ENCODE measurements at regions not wholly inside any gene's neighbourhood (a gene's known extent, or its start where the extent isn't known, plus 50 kb on each side); places are given as distances from the start of the nearest gene placed in this dataset.

DNA sequence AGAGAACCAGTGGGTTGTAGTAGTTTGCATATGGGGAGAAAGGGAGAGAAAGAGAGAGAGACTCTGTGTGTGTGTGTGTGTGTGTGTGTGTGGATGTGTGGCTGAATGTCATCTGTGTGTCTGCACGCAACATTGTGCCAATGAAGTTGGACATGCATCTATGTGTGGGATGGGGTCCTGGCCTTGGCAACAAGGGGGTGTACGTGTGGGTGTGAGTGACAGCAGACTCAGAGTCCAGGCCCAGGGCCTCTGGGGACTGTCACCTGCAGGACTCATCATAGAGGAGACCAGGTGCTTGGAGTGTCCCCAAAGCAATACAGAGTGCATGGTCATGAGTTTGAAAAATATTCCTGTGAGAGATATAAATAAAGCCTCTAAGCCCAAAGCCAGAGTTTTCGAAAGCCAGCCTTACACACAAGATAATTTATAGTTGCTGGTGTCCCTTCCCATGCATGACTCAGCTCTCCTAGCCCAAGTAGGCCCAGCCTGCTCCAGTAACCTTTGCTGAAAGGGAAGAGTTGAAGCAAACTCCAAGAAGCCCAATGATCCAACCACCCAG is 59.9 kb downstream of the TNP1 start:
- Histone ChIP-seq H3K36me3 (ENCODE audit: insufficient read depth, low read length) (no peaks in the 10 kb centered on the region), H2AFZ (ENCODE audit: low read length) (no peak overlapping the region), H3K4me3 (ENCODE audit: low read depth, low read length, poor library complexity, severe bottlenecking) (no peak overlapping the region), H3K9me2 (ENCODE audit: insufficient read depth, low read length) (no peaks in the 10 kb centered on the region), H4K20me1 (ENCODE audit: insufficient read depth, low read length) (no peaks in the 10 kb centered on the region), H3K4me2 (ENCODE audit: low read length) (no peak overlapping the region), H3K79me2 (ENCODE audit: insufficient read depth, low read depth, low read length) (no peaks in the 10 kb centered on the region), H3K4me1 (ENCODE audit: insufficient read depth, low read length, poor library complexity, severe bottlenecking) (no peaks in the 10 kb centered on the region), H3K27ac (ENCODE audit: low read depth, low read length, poor library complexity, severe bottlenecking) (no peak overlapping the region), H3K9me3 (ENCODE audit: low read length) (no peaks in the 10 kb centered on the region)
- POLR2A ChIA-PET: no interaction called here
- DNase-seq (ENCODE audit: low spot score): no peak
- TF ChIP-seq, protein P1, sequence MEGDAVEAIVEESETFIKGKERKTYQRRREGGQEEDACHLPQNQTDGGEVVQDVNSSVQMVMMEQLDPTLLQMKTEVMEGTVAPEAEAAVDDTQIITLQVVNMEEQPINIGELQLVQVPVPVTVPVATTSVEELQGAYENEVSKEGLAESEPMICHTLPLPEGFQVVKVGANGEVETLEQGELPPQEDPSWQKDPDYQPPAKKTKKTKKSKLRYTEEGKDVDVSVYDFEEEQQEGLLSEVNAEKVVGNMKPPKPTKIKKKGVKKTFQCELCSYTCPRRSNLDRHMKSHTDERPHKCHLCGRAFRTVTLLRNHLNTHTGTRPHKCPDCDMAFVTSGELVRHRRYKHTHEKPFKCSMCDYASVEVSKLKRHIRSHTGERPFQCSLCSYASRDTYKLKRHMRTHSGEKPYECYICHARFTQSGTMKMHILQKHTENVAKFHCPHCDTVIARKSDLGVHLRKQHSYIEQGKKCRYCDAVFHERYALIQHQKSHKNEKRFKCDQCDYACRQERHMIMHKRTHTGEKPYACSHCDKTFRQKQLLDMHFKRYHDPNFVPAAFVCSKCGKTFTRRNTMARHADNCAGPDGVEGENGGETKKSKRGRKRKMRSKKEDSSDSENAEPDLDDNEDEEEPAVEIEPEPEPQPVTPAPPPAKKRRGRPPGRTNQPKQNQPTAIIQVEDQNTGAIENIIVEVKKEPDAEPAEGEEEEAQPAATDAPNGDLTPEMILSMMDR (conservative IDR thresholded peaks at IDR 0.05; ENCODE audit: low read length): no peak
- no peak for TF ChIP-seq EZH2phosphoT487 (IDR thresholded peaks at IDR 0.05; ENCODE audit: borderline replicate concordance, low read depth, low read length)
- no TSS peak for BruUV-seq (replicated peaks)
- intact Hi-C loops (cut with micrococcal nuclease; ENCODE audit: unreplicated experiment): no loop called here
- CTCF ChIA-PET (ENCODE audit: unreplicated experiment): no interaction called here

DNA sequence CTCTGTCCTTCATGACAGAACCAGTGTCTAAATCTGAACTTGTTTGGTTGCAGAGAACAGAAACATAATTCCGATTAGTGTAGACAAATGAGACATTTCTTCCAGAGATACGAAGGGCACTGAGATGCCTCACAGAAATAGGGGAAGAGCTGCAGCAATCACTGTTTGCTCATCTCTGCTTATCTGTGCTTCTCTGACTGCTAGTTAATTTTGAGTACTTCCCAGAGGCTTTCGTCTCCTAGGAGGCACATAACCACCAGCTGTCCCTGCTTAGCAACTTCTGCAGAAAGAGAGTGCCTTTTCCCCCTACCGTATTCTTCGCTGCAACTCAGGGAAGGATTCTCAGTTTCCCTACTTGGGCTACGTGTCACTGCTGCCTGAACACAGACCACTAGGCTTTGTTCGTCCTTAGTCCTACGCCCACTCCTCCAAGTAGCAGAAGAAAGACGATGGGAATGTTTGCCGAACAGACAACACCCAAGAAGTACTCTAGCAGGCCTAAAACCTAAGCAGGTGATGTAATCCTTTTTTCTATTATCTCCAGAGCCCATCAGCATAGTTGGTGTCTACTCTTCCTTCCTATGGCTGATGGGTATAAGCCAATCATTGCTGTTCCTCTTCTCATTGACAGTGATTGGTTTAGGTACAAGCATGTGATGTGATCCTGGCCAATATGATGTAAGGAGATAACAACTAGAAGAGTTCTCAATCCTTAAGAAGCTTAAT is 63.6 kb downstream of the TNP1 start:
- Histone ChIP-seq H3K4me1 (ENCODE audit: insufficient read depth, low read length, poor library complexity, severe bottlenecking) (no peaks in the 10 kb centered on the region), H2AFZ (ENCODE audit: low read length) (no peak overlapping the region), H3K4me2 (ENCODE audit: low read length) (no peak overlapping the region), H3K9me2 (ENCODE audit: insufficient read depth, low read length) (no peaks in the 10 kb centered on the region), H3K9me3 (ENCODE audit: low read length) (no peaks in the 10 kb centered on the region), H3K79me2 (ENCODE audit: insufficient read depth, low read depth, low read length) (no peaks in the 10 kb centered on the region), H4K20me1 (ENCODE audit: insufficient read depth, low read length) (no peaks in the 10 kb centered on the region), H3K36me3 (ENCODE audit: insufficient read depth, low read length) (no peaks in the 10 kb centered on the region), H3K27ac (ENCODE audit: low read depth, low read length, poor library complexity, severe bottlenecking) (no peak overlapping the region), H3K4me3 (ENCODE audit: low read depth, low read length, poor library complexity, severe bottlenecking) (no peak overlapping the region)
- no peak for DNase-seq (ENCODE audit: low spot score)
- no TSS peak for BruUV-seq (replicated peaks)
- intact Hi-C loops (cut with micrococcal nuclease; ENCODE audit: unreplicated experiment): no loop called here
- ChIA-PET POLR2A (no interaction called here), CTCF (ENCODE audit: unreplicated experiment) (no interaction called here)
- TF ChIP-seq, protein P1 (conservative IDR thresholded peaks at IDR 0.05; ENCODE audit: low read length): no peak
- no peak for TF ChIP-seq EZH2phosphoT487 (IDR thresholded peaks at IDR 0.05; ENCODE audit: borderline replicate concordance, low read depth, low read length)

DNA sequence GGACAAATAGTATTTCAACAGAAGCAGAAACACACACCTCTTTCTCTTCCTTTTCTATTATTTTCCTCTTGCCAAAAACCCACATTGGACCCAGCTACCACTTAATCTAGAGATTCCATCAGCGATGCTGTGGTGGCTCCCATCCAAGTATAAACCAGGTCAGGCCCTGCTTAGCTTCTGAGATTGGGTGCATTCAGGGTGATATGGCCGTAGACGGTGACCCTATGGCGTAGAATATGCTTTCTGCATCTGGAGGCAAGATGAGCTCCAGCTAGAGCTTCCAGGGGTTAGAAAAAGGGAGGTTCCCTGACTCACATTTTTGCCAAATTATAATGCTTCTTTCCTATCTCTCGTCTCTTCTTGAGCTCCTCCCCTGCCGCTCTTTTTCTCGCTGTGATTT is 66.5 kb downstream of the TNP1 start:
- TF ChIP-seq, protein P1 (conservative IDR thresholded peaks at IDR 0.05; ENCODE audit: low read length): no peak
- no peak for TF ChIP-seq EZH2phosphoT487 (IDR thresholded peaks at IDR 0.05; ENCODE audit: borderline replicate concordance, low read depth, low read length)
- Histone ChIP-seq H3K9me3 (ENCODE audit: low read length) (no peaks in the 10 kb centered on the region), H3K9me2 (ENCODE audit: insufficient read depth, low read length) (no peaks in the 10 kb centered on the region), H3K4me1 (ENCODE audit: insufficient read depth, low read length, poor library complexity, severe bottlenecking) (no peaks in the 10 kb centered on the region), H3K4me3 (ENCODE audit: low read depth, low read length, poor library complexity, severe bottlenecking) (no peak overlapping the region), H2AFZ (ENCODE audit: low read length) (no peak overlapping the region), H3K4me2 (ENCODE audit: low read length) (no peak overlapping the region), H3K27ac (ENCODE audit: low read depth, low read length, poor library complexity, severe bottlenecking) (no peak overlapping the region), H3K79me2 (ENCODE audit: insufficient read depth, low read depth, low read length) (no peaks in the 10 kb centered on the region), H4K20me1 (ENCODE audit: insufficient read depth, low read length) (no peaks in the 10 kb centered on the region), H3K36me3 (ENCODE audit: insufficient read depth, low read length) (no peaks in the 10 kb centered on the region)
- ChIA-PET CTCF (ENCODE audit: unreplicated experiment) (no interaction called here), POLR2A (no interaction called here)
- intact Hi-C loops (cut with micrococcal nuclease; ENCODE audit: unreplicated experiment): no loop called here
- no TSS peak for BruUV-seq (replicated peaks)
- no peak for DNase-seq (ENCODE audit: low spot score)
